ENCODE measurements at regions not wholly inside any gene's neighbourhood (a gene's known extent, or its start where the extent isn't known, plus 50 kb on each side); places are given as distances from the start of the nearest gene placed in this dataset.

GRCh38 chr6:138653435-138653834 is 120.1 kb upstream of the CCDC28A start:
- Histone ChIP-seq H3K4me3 (no peak overlapping the region), H3K9me3 (no peaks in the 10 kb centered on the region), H3K36me3 (no peaks in the 10 kb centered on the region), H3K4me1 (replicated peaks) (no peaks in the 10 kb centered on the region), H3K27me3 (replicated peaks; ENCODE audit: insufficient read depth) (no peaks in the 10 kb centered on the region), H3K27ac (no peak overlapping the region)
- intact Hi-C loops (cut with DNase I): no loop called here
- DNase-seq (ENCODE audit: low spot score): no peak
- WGBS: 85% methylated on average over 6 of the region's 6 CpGs
- TF ChIP-seq CTCF (IDR thresholded peaks at IDR 0.05) (no peak), POLR2AphosphoS5 (IDR thresholded peaks at IDR 0.05) (no peak), POLR2A (IDR thresholded peaks at IDR 0.05) (no peak)

GRCh38 chr6:138654715-138655634 is 118.6 kb upstream of the CCDC28A start:
- no peak for DNase-seq (ENCODE audit: low spot score)
- Histone ChIP-seq H3K36me3 (no peaks in the 10 kb centered on the region), H3K27ac (no peak overlapping the region), H3K9me3 (no peaks in the 10 kb centered on the region), H3K27me3 (replicated peaks; ENCODE audit: insufficient read depth) (no peaks in the 10 kb centered on the region), H3K4me3 (no peak overlapping the region), H3K4me1 (replicated peaks) (no peaks in the 10 kb centered on the region)
- WGBS: 83% methylated on average over 6 of the region's 6 CpGs
- intact Hi-C loops (cut with DNase I): no loop called here
- TF ChIP-seq POLR2A (IDR thresholded peaks at IDR 0.05): no peak
- no peak for TF ChIP-seq CTCF (IDR thresholded peaks at IDR 0.05)

- no peak overlapping the region for H3K4me3 ChIP-seq
- intact Hi-C loops (cut with DNase I): no loop called here
- no peak for TF ChIP-seq CTCF (IDR thresholded peaks at IDR 0.05)
- TF ChIP-seq POLR2A (IDR thresholded peaks at IDR 0.05): no peak
- TF ChIP-seq POLR2AphosphoS5 (IDR thresholded peaks at IDR 0.05): no peak
- H3K27ac ChIP-seq: no peak overlapping the region
- 83% methylated on average over 6 of the region's 6 CpGs for WGBS
- no peaks in the 10 kb centered on the region for H3K9me3 ChIP-seq
- no peaks in the 10 kb centered on the region for H3K27me3 ChIP-seq (replicated peaks; ENCODE audit: insufficient read depth)
- no peaks in the 10 kb centered on the region for H3K4me1 ChIP-seq (replicated peaks)
- DNase-seq (ENCODE audit: low spot score): no peak
- H3K36me3 ChIP-seq: no peaks in the 10 kb centered on the region
Measured at GRCh38 chr6:138655828-138656227, 117.7 kb upstream of the CCDC28A start.

GRCh38 chr6:138656364-138657064 is 117.1 kb upstream of the CCDC28A start:
- H3K27me3 ChIP-seq (replicated peaks; ENCODE audit: insufficient read depth): no peaks in the 10 kb centered on the region
- H3K27ac ChIP-seq: no peak overlapping the region
- no peak overlapping the region for H3K4me3 ChIP-seq
- H3K4me1 ChIP-seq (replicated peaks): no peaks in the 10 kb centered on the region
- WGBS: 55% methylated on average over 7 of the region's 7 CpGs
- no peaks in the 10 kb centered on the region for H3K9me3 ChIP-seq
- intact Hi-C loops (cut with DNase I): no loop called here
- no peak for TF ChIP-seq POLR2A (IDR thresholded peaks at IDR 0.05)
- TF ChIP-seq CTCF (IDR thresholded peaks at IDR 0.05): no peak
- no peak for TF ChIP-seq POLR2AphosphoS5 (IDR thresholded peaks at IDR 0.05)
- no peak for DNase-seq (ENCODE audit: low spot score)
- H3K36me3 ChIP-seq: no peaks in the 10 kb centered on the region
